PC-3 (cell line): ENCODE measurements at regions not wholly inside any gene's neighbourhood (a gene's known extent, or its start where the extent isn't known, plus 50 kb on each side); places are given as distances from the start of the nearest gene placed in this dataset.

ENCODE experiments used
- EZH2phosphoT487 ChIP-seq: fragments of 300-600 bp; sonication (generic); IDR thresholded peaks from 2 replicates; pipeline ENCODE4 v1.6.1; 2018; ENCODE audit warnings: mild to moderate bottlenecking, antibody characterized with exemption, low read length, borderline replicate concordance
- TF ChIP-seq, protein P1 (sequence below): fragments of 300-600 bp; sonication (generic); conservative IDR thresholded peaks from 2 replicates; pipeline ENCODE4 v1.5.1; 2017; ENCODE audit warnings: antibody characterized with exemption, low read depth, mild to moderate bottlenecking, low read length

GRCh38 chr2:175256806-175257585 lies 75.5 kb upstream of the ATP5MC3 start:
- TF ChIP-seq, protein P1, sequence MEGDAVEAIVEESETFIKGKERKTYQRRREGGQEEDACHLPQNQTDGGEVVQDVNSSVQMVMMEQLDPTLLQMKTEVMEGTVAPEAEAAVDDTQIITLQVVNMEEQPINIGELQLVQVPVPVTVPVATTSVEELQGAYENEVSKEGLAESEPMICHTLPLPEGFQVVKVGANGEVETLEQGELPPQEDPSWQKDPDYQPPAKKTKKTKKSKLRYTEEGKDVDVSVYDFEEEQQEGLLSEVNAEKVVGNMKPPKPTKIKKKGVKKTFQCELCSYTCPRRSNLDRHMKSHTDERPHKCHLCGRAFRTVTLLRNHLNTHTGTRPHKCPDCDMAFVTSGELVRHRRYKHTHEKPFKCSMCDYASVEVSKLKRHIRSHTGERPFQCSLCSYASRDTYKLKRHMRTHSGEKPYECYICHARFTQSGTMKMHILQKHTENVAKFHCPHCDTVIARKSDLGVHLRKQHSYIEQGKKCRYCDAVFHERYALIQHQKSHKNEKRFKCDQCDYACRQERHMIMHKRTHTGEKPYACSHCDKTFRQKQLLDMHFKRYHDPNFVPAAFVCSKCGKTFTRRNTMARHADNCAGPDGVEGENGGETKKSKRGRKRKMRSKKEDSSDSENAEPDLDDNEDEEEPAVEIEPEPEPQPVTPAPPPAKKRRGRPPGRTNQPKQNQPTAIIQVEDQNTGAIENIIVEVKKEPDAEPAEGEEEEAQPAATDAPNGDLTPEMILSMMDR: no peak
- no peak for TF ChIP-seq EZH2phosphoT487
